ENCODE measurements at regions not wholly inside any gene's neighbourhood (a gene's known extent, or its start where the extent isn't known, plus 50 kb on each side); places are given as distances from the start of the nearest gene placed in this dataset.

GRCh38 chr4:153154007-153154975 is 50.0 kb upstream of the TRIM2 start:
- H3K27ac ChIP-seq = peak overlapping the region; percentile 18
- TF ChIP-seq ZFX (IDR thresholded peaks at IDR 0.05) = no peak
- TF ChIP-seq, protein P1, sequence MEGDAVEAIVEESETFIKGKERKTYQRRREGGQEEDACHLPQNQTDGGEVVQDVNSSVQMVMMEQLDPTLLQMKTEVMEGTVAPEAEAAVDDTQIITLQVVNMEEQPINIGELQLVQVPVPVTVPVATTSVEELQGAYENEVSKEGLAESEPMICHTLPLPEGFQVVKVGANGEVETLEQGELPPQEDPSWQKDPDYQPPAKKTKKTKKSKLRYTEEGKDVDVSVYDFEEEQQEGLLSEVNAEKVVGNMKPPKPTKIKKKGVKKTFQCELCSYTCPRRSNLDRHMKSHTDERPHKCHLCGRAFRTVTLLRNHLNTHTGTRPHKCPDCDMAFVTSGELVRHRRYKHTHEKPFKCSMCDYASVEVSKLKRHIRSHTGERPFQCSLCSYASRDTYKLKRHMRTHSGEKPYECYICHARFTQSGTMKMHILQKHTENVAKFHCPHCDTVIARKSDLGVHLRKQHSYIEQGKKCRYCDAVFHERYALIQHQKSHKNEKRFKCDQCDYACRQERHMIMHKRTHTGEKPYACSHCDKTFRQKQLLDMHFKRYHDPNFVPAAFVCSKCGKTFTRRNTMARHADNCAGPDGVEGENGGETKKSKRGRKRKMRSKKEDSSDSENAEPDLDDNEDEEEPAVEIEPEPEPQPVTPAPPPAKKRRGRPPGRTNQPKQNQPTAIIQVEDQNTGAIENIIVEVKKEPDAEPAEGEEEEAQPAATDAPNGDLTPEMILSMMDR (conservative IDR thresholded peaks at IDR 0.05) = no peak
